Stimulated activated CD8-positive, alpha-beta memory T cell treated with anti-CD3 and anti-CD28 coated beads, Interleukin-15, amount 100 ng/mL, for 24 hours (primary cell): ENCODE measurements at regions not wholly inside any gene's neighbourhood (a gene's known extent, or its start where the extent isn't known, plus 50 kb on each side); places are given as distances from the start of the nearest gene placed in this dataset.
"Not testable (repeated sequence)": the region's sequence is repeated elsewhere in the genome, so short reads cannot be mapped to it uniquely, and the experiment has no call there.

ENCODE experiments used
- DNase-seq: peaks from one replicate; pipeline ENCODE4 v3.0.0-alpha.2; 2020; ENCODE audit warnings: low read depth

GRCh38 chr4:112083587-112084347 is 61.5 kb upstream of the FAM241A start:
- no peak for DNase-seq

GRCh38 chr4:112085156-112086035 is 59.9 kb upstream of the FAM241A start:
- no peak for DNase-seq

DNA sequence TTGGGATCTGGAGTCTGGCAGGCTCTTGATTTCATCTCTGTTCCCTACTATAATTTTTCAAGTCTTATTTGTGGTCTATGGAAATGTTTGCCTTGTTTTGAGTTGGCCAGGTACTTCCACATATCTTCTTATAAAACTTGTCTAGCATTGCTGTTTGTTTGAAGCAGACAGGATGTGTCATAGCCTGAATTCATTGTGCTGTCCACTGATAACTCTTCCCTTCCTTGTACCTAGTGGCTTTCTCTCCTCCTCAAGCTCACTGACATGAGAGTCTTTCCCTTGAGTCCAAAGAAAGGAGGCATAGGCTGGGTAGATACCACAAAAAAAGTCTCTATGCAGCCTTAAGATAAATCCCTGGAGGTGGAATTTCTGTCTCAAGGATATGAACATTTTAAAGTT is 59.2 kb upstream of the FAM241A start:
- DNase-seq, result no peak

DNA sequence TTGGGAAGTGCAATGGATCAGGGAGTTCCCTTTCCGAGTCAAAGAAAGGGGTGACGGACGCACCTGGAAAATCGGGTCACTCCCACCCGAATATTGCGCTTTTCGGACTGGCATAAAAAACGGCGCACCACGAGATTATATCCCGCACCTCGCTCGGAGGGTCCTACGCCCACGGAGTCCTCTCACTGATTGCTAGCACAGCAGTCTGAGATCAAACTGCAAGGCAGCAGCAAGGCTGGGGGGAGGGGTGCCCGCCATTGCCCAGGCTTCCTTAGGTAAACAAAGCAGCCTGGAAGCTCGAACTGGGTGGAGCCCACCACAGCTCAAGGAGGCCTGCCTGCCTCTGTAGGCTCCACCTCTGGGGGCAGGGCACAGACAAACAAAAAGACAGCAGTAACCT is 58.6 kb upstream of the FAM241A start:
- DNase-seq, result not testable (repeated sequence)

- DNase-seq, result not testable (repeated sequence)
Observed at GRCh38 chr4:112092330-112092729, 52.9 kb upstream of the FAM241A start.

DNA sequence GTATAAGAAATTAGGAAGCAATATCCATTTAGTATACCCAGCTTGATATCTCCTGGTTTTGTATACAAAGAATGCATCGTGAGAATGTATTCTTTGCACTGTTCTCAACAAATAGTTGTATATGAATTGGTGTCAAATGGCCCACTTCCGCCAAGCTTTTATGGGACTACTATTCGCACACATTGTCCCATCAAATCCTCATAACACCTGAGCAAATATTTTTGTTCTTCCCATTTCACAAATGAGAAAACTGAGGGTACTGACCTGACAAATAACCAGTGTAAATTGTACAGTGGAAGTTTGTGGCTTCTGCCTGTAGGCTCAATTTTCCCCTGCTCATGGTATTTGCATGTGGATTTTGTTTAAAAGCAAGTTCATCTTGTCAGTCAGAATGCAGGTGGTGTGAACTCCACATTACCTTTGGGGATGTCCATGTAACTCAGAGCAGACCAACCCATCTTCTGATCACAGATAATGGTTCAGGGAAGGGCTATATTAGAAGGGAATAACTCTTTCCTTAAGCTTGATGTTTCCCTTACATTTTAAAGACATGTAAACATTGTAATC is 51.5 kb upstream of the FAM241A start:
- no peak for DNase-seq

GRCh38 chr4:112094330-112094729 is 50.9 kb upstream of the FAM241A start:
- no peak for DNase-seq
